IMR-90 (cell line): ENCODE measurements at regions not wholly inside any gene's neighbourhood (a gene's known extent, or its start where the extent isn't known, plus 50 kb on each side); places are given as distances from the start of the nearest gene placed in this dataset.

Experiments used
- ATAC-seq: fragments of 200-7000 bp; cut with Tn5 transposase; 2 replicates; pipeline ENCODE4 v1.9.1; 2020; ENCODE audit warnings: low read depth, mild to moderate bottlenecking, moderate library complexity
- BruUV-seq: library from RNA; stranded (reverse); fragments of 400-500 nt; replicated peaks from 2 replicates; lab custom pipeline; 2021; lab: Mats Ljungman, UMichigan
- CTCF ChIA-PET: fragments of 300-600 bp; formaldehyde crosslinking; extraction: SDS; loops from one replicate; lab custom pipeline; 2021; ENCODE audit warnings: antibody characterized with exemption; lab: Yijun Ruan, JAX
- POLR2A ChIA-PET: fragments of 300-600 bp; sonication (Branson Sonifier 250); formaldehyde crosslinking; loops from one replicate; lab custom pipeline; 2022; ENCODE audit warnings: antibody characterized with exemption; ENCODE audit not compliant: unreplicated experiment; lab: Charles Lee
- DNase-seq: peaks from one replicate; pipeline ENCODE4 v3.0.0; 2013
- H2AFZ ChIP-seq: replicated peaks from 2 replicates; pipeline ENCODE3; 2013; ENCODE audit warnings: low read length, mild to moderate bottlenecking; ENCODE audit not compliant: poor library complexity
- H2AK5ac ChIP-seq: 2 replicates; pipeline ENCODE4 v1.6.1; 2013; ENCODE audit warnings: low read depth, low read length, inconsistent platforms
- H2AK9ac ChIP-seq: replicated peaks from 2 replicates; pipeline ENCODE3; 2013; ENCODE audit warnings: mild to moderate bottlenecking, low read depth, low read length, moderate library complexity; ENCODE audit not compliant: poor library complexity
- H2BK120ac ChIP-seq: 2 replicates; pipeline ENCODE4 v1.6.1; 2013; ENCODE audit warnings: low read depth, low read length, inconsistent platforms
- H2BK15ac ChIP-seq: 3 replicates; pipeline ENCODE4 v1.6.1; 2013; ENCODE audit warnings: low read depth, low read length, inconsistent platforms
- H2BK20ac ChIP-seq: 2 replicates; pipeline ENCODE4 v1.6.1; 2013; ENCODE audit warnings: low read depth, mild to moderate bottlenecking, inconsistent platforms, low read length, moderate library complexity
- H2BK5ac ChIP-seq: 2 replicates; pipeline ENCODE4 v1.6.1; 2013; ENCODE audit warnings: mild to moderate bottlenecking, low read depth, low read length, inconsistent platforms; ENCODE audit not compliant: poor library complexity, severe bottlenecking
- H3K14ac ChIP-seq: replicated peaks from 2 replicates; pipeline ENCODE4 v1.6.1; 2013; ENCODE audit warnings: low read depth, low read length, inconsistent platforms
- H3K18ac ChIP-seq: 2 replicates; pipeline ENCODE4 v1.6.1; 2013; ENCODE audit warnings: low read depth, low read length, control low read depth
- H3K23ac ChIP-seq: 2 replicates; pipeline ENCODE4 v1.6.1; 2013; ENCODE audit warnings: low read depth, low read length, inconsistent platforms
- H3K27ac ChIP-seq: 2 replicates; pipeline ENCODE4 v1.5.1; 2013; ENCODE audit warnings: mild to moderate bottlenecking, control low read depth, low read length; ENCODE audit not compliant: insufficient read depth
- H3K27me3 ChIP-seq: 2 replicates; pipeline ENCODE4 v1.6.1; 2013; ENCODE audit warnings: low read length; ENCODE audit not compliant: control insufficient read depth, insufficient read depth
- H3K36me3 ChIP-seq: 2 replicates; pipeline ENCODE4 v1.6.1; 2013; ENCODE audit warnings: low read length, mixed read lengths; ENCODE audit not compliant: control insufficient read depth, insufficient read depth
- H3K4ac ChIP-seq: 2 replicates; pipeline ENCODE4 v1.6.1; 2013; ENCODE audit warnings: low read depth, low read length, inconsistent platforms
- H3K4me1 ChIP-seq: 2 replicates; pipeline ENCODE4 v1.6.1; 2013; ENCODE audit warnings: low read length, mixed read lengths; ENCODE audit not compliant: control insufficient read depth, insufficient read depth
- H3K4me2 ChIP-seq: 2 replicates; pipeline ENCODE4 v1.6.1; 2013; ENCODE audit warnings: low read depth, mild to moderate bottlenecking, control low read depth, low read length, moderate library complexity
- H3K4me3 ChIP-seq: 2 replicates; pipeline ENCODE4 v1.5.1; 2013; ENCODE audit warnings: low read depth, mild to moderate bottlenecking, control low read depth, low read length, moderate library complexity; ENCODE audit not compliant: insufficient read depth
- H3K56ac ChIP-seq: 2 replicates; pipeline ENCODE4 v1.6.1; 2013; ENCODE audit warnings: low read length, inconsistent platforms; ENCODE audit not compliant: insufficient read depth; ENCODE audit errors: extremely low read depth
- H3K79me1 ChIP-seq, 2 experiments: 2 replicates each; pipeline ENCODE4 v1.6.1; 2013; ENCODE audit warnings: low read length in 2 of 2, inconsistent platforms in 1 of 2, low read depth in 1 of 2
- H3K9ac ChIP-seq: 2 replicates; pipeline ENCODE4 v1.6.1; 2013; ENCODE audit warnings: low read depth, low read length, control low read depth
- H3K9me1 ChIP-seq: 2 replicates; pipeline ENCODE4 v1.6.1; 2013; ENCODE audit warnings: low read length, inconsistent platforms; ENCODE audit not compliant: insufficient read depth
- H3K9me3 ChIP-seq: 2 replicates; pipeline ENCODE4 v1.6.1; 2013; ENCODE audit warnings: low read length; ENCODE audit not compliant: control insufficient read depth, insufficient read depth
- H4K20me1 ChIP-seq: 2 replicates; pipeline ENCODE4 v1.6.1; 2013; ENCODE audit warnings: low read length, inconsistent platforms; ENCODE audit not compliant: insufficient read depth
- H4K5ac ChIP-seq: 2 replicates; pipeline ENCODE4 v1.6.1; 2013; ENCODE audit warnings: mild to moderate bottlenecking, low read depth, low read length, control low read depth
- H4K8ac ChIP-seq, 2 experiments: 2 replicates each; pipeline ENCODE4 v1.6.1; 2013; ENCODE audit warnings: low read depth in 2 of 2, low read length in 2 of 2, control low read depth in 1 of 2, inconsistent platforms in 1 of 2
- H4K91ac ChIP-seq: 2 replicates; pipeline ENCODE4 v1.6.1; 2013; ENCODE audit warnings: low read depth, low read length, inconsistent platforms; ENCODE audit not compliant: insufficient read depth
- ELK1 ChIP-seq: fragments of 150-350 bp; IDR thresholded peaks from 2 replicates; pipeline ENCODE4 v1.6.1; 2016; ENCODE audit warnings: low read depth, mild to moderate bottlenecking, low read length, moderate library complexity, borderline replicate concordance
- WGBS, 2 experiments: methylation state at CpG; one replicate each; pipeline versions ENCODE4 v1.1.5 to v1.1.7; 2013; ENCODE audit warnings: missing lambda C conversion rate in 2 of 2; ENCODE audit not compliant: insufficient read length in 1 of 2; ENCODE audit errors: extremely low coverage in 2 of 2; 5-methylcytosine and 5-hydroxymethylcytosine counted together
- dilution Hi-C: fragments of 300-500 bp; cut with HindIII; formaldehyde crosslinking; loops from one replicate; pipeline ENCODE4 v1.14.3; 2018; ENCODE audit warnings: low sequenced_read_pairs; ENCODE audit not compliant: unreplicated experiment
- in situ Hi-C: fragments of 300-500 bp; cut with MboI; formaldehyde crosslinking; loops from 3 replicates; pipeline ENCODE4 v1.14.3; 2019; ENCODE audit warnings: low sequenced_read_pairs, inconsistent platforms, mixed read lengths
- intact Hi-C: fragments of 100-400 bp; cut with micrococcal nuclease; formaldehyde crosslinking; loops from 2 replicates; pipeline ENCODE4 v1.10.0; 2022

- Histone ChIP-seq H2AFZ (no peak overlapping the region), H3K4me2 (no peak overlapping the region), H3K4me1 (no peaks in the 10 kb centered on the region), H2BK20ac (no peak overlapping the region), H2BK120ac (no peak overlapping the region), H3K27me3 (peaks cover 21% of the 10 kb centered on the region), H2BK15ac (no peak overlapping the region), H2AK9ac (no peak overlapping the region), H3K36me3 (no peaks in the 10 kb centered on the region), H3K4me3 (no peak overlapping the region), H2BK5ac (no peak overlapping the region), H4K5ac (no peak overlapping the region), H3K9me1 (no peaks in the 10 kb centered on the region), H3K27ac (no peak overlapping the region), H3K23ac (no peak overlapping the region), H3K56ac (no peak overlapping the region), H2AK5ac (no peak overlapping the region), H3K9ac (no peak overlapping the region), H3K14ac (no peak overlapping the region), H3K79me1 (no peaks in the 10 kb centered on the region), H3K4ac (no peak overlapping the region), H4K20me1 (no peaks in the 10 kb centered on the region), H3K18ac (no peak overlapping the region), H4K91ac (no peak overlapping the region), H4K8ac (no peak overlapping the region), H3K9me3 (0 out of 2 replicates have a peak, but pooled peaks cover 1% of the 10 kb centered on the region)
- no TSS peak for BruUV-seq
- no peak for ATAC-seq
- in situ Hi-C loops: no loop called here
- 74% methylated on average over 3 of the region's 6 CpGs; no CpG with 5 or more reads in 1 of the 2 experiments for WGBS, 2 experiments
- ChIA-PET CTCF (no interaction called here), POLR2A (no interaction called here)
- no peak for DNase-seq
- dilution Hi-C loops: no loop called here
- TF ChIP-seq ELK1: no peak
- intact Hi-C loops: no loop called here
Observed at GRCh38 chr10:33979195-33979594, 644.7 kb upstream of the NRP1 start.
